CD14-positive monocyte (primary cell): ENCODE measurements at regions not wholly inside any gene's neighbourhood (a gene's known extent, or its start where the extent isn't known, plus 50 kb on each side); places are given as distances from the start of the nearest gene placed in this dataset.
"Not testable (repeated sequence)": the region's sequence is repeated elsewhere in the genome, so short reads cannot be mapped to it uniquely, and the experiment has no call there.

Experiments
- DNase-seq, 3 donors: peaks; one replicate each; pipeline ENCODE4 v3.0.0-alpha.2; 2011 to 2022
- H2AFZ ChIP-seq: 2 replicates; pipeline ENCODE4 v1.6.0; 2012; ENCODE audit warnings: mild to moderate bottlenecking, low read depth, low read length, inconsistent platforms; ENCODE audit not compliant: insufficient read depth, poor library complexity, severe bottlenecking
- H3K27ac ChIP-seq, 2 donors: 1 replicate in 1 of 2; 2 replicates in 1 of 2; pipeline ENCODE4 v1.5.1; 2012 to 2013; ENCODE audit warnings: low read length in 2 of 2, control low read depth in 1 of 2, inconsistent platforms in 1 of 2, low read depth in 1 of 2, mild to moderate bottlenecking in 1 of 2
- H3K27me3 ChIP-seq, 2 donors: one replicate each; pipeline versions ENCODE4 v1.6.0 to v1.6.1; 2011 to 2013; ENCODE audit warnings: low read length in 2 of 2; ENCODE audit not compliant: control insufficient read depth in 2 of 2, insufficient read depth in 2 of 2
- H3K36me3 ChIP-seq, 2 donors: replicated peaks in 1 of 2; 1 replicate in 1 of 2; 2 replicates in 1 of 2; pipeline versions ENCODE4 v1.5.1 to v1.6.1; 2012 to 2013; ENCODE audit warnings: low read length in 2 of 2, control low read depth in 1 of 2, inconsistent platforms in 1 of 2, mild to moderate bottlenecking in 1 of 2; ENCODE audit not compliant: insufficient read depth in 2 of 2, control insufficient read depth in 1 of 2
- H3K4me1 ChIP-seq, 2 donors: 1 replicate in 1 of 2; 2 replicates in 1 of 2; pipeline versions ENCODE4 v1.5.1 to v1.6.1; 2012 to 2013; ENCODE audit warnings: low read length in 2 of 2, control low read depth in 1 of 2, inconsistent platforms in 1 of 2, mild to moderate bottlenecking in 1 of 2, moderate library complexity in 1 of 2; ENCODE audit not compliant: insufficient read depth in 2 of 2, control insufficient read depth in 1 of 2
- H3K4me2 ChIP-seq: replicated peaks from 2 replicates; pipeline ENCODE3; 2012; ENCODE audit warnings: low read length, moderate library complexity, mild to moderate bottlenecking; ENCODE audit not compliant: poor library complexity, severe bottlenecking; ENCODE audit errors: extremely low read depth
- H3K4me3 ChIP-seq, 3 experiments: fragments of 200-600 bp in 1 of 3; sonication (generic) in 1 of 3; replicated peaks in 1 of 3; 1 replicate in 2 of 3; 2 replicates in 1 of 3; pipeline ENCODE4 v1.5.1; 2011 to 2013; ENCODE audit warnings: low read length in 3 of 3, mild to moderate bottlenecking in 3 of 3, control low read depth in 2 of 3, low read depth in 2 of 3, inconsistent platforms in 1 of 3, moderate library complexity in 1 of 3
- H3K79me2 ChIP-seq: 2 replicates; pipeline ENCODE4 v1.6.0; 2012; ENCODE audit warnings: mild to moderate bottlenecking, control low read depth, inconsistent platforms, low read length, moderate library complexity; ENCODE audit not compliant: insufficient read depth
- H3K9ac ChIP-seq: 2 replicates; pipeline ENCODE4 v1.6.0; 2017; ENCODE audit warnings: low read length, mild to moderate bottlenecking; ENCODE audit not compliant: insufficient read depth, poor library complexity, severe bottlenecking
- H3K9me3 ChIP-seq, 2 donors: replicated peaks in 1 of 2; 1 replicate in 1 of 2; 2 replicates in 1 of 2; pipeline versions ENCODE4 v1.5.1 to v1.6.1; 2012 to 2013; ENCODE audit warnings: low read length in 2 of 2, control low read depth in 1 of 2; ENCODE audit not compliant: control insufficient read depth in 1 of 2, insufficient read depth in 1 of 2
- H4K20me1 ChIP-seq: 2 replicates; pipeline ENCODE4 v1.6.0; 2012; ENCODE audit warnings: mild to moderate bottlenecking, low read length, control low read depth, moderate library complexity; ENCODE audit not compliant: insufficient read depth
- H3K27ac Mint-ChIP-seq, 7 donors: one replicate each; pipeline ENCODE4 v1.8.0; 2020; ENCODE audit warnings: mild to moderate bottlenecking in 7 of 7, mixed read lengths in 7 of 7, moderate library complexity in 6 of 7, inconsistent platforms in 2 of 7
- H3K27me3 Mint-ChIP-seq, 3 donors: one replicate each; pipeline ENCODE4 v1.8.0; 2021 to 2022; ENCODE audit warnings: low read depth in 3 of 3, mild to moderate bottlenecking in 3 of 3, mixed read lengths in 3 of 3, moderate library complexity in 3 of 3, inconsistent platforms in 1 of 3
- H3K36me3 Mint-ChIP-seq, 2 donors: one replicate each; pipeline ENCODE4 v1.8.0; 2020; ENCODE audit warnings: mixed read lengths in 2 of 2, inconsistent platforms in 1 of 2, mild to moderate bottlenecking in 1 of 2
- H3K4me1 Mint-ChIP-seq: one replicate; pipeline ENCODE4 v1.8.0; 2020; ENCODE audit warnings: mild to moderate bottlenecking, mixed read lengths
- H3K4me3 Mint-ChIP-seq, 2 donors: one replicate each; pipeline ENCODE4 v1.8.0; 2020; ENCODE audit warnings: mild to moderate bottlenecking in 2 of 2, mixed read lengths in 2 of 2, moderate library complexity in 1 of 2
- H3K9me3 Mint-ChIP-seq, 7 donors: one replicate each; pipeline ENCODE4 v1.8.0; 2020 to 2022; ENCODE audit warnings: mixed read lengths in 7 of 7, mild to moderate bottlenecking in 6 of 7, moderate library complexity in 6 of 7, inconsistent platforms in 2 of 7
- WGBS: methylation state at CpG from one replicate; pipeline ENCODE4 v1.1.5; 2013; ENCODE audit warnings: missing lambda C conversion rate; ENCODE audit not compliant: insufficient coverage; 5-methylcytosine and 5-hydroxymethylcytosine counted together
- intact Hi-C, 2 donors: fragments of 100-400 bp; cut with micrococcal nuclease; formaldehyde crosslinking; loops; one replicate each; pipeline versions ENCODE4 v1.15.0 to v1.15.1; 2023

DNA sequence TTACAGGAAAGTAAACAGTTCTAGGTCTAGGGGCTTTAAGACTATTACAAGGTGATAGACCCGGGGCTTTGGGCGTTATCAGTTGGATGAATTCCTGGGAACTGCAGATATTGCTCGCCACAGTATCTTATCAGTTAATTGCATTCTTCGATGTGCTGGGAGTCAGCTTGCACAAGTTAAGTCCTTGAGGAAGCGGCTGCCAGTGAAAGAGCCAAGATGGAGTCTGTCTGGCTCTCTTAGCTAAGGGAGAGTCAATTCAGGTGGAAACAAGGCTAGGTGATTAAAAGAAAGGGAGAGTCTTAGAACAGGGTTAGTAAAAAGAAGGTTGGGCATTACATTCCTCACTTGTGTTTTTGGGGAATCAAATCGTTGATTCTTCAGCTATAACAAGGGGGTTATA lies 130.6 kb upstream of the ZNF195 start:
- H3K4me2 ChIP-seq, DNase-seq, H3K36me3 ChIP-seq, H3K27ac Mint-ChIP-seq, H4K20me1 ChIP-seq, H3K4me3 Mint-ChIP-seq, H3K79me2 ChIP-seq, H3K9me3 Mint-ChIP-seq, H3K36me3 Mint-ChIP-seq, H3K27ac ChIP-seq, H3K4me1 Mint-ChIP-seq, H2AFZ ChIP-seq, H3K9ac ChIP-seq, H3K4me3 ChIP-seq, H3K9me3 ChIP-seq, H3K27me3 Mint-ChIP-seq, intact Hi-C loops, H3K4me1 ChIP-seq, H3K27me3 ChIP-seq: not testable (repeated sequence)
- WGBS = 100% methylated on average over 5 of the region's 6 CpGs

DNA sequence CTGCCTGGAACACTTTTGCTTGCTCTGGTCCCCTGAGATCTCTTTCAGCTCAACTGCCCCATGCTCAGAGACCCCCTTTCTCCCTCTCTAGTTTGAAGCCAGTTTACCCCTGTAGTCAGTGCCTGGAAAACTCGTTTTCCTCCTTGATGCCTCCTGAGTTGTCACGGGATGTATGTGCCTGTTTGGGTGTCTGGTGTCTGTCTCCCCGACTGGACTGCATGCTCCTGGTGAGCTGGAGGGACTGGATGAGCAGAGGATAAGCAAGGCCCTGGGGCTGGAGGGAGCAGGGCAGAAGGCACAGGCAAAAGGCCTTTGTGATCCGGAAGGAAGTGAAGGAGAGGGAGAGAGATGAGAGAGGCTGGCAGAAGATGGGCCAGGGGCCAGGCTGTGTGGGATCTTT lies 120.3 kb upstream of the ZNF195 start:
- H3K79me2 ChIP-seq, H3K4me3 ChIP-seq, H3K36me3 Mint-ChIP-seq, H3K4me3 Mint-ChIP-seq, H3K36me3 ChIP-seq, H3K9me3 Mint-ChIP-seq, H3K4me1 Mint-ChIP-seq, intact Hi-C loops, H3K4me1 ChIP-seq, H3K27me3 ChIP-seq, H3K27ac ChIP-seq, H3K4me2 ChIP-seq, H3K27ac Mint-ChIP-seq, H2AFZ ChIP-seq, DNase-seq, H3K9me3 ChIP-seq, H3K27me3 Mint-ChIP-seq, H3K9ac ChIP-seq, H4K20me1 ChIP-seq: not testable (repeated sequence)
- no CpG with 5 or more reads among the region's 4 CpGs for WGBS

DNA sequence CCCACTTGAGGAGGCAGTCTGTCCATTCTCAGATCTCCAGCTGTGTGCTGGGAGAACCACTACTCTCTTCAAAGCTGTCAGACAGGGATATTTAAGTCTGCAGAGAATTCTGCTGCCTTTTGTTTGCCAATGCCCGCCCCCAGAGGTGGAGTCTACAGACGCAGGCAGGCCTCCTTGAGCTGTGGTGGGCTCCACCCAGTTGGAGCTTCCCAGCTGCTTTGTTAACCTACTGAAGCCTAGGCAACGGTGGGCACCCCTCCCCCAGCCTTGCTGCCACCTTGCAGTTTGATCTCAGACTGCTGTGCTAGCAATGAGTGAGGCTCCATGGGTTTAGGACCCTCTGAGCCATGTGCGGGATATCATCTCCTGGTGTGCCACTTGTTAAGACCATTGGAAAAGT lies 119.4 kb upstream of the ZNF195 start:
- H3K4me1 Mint-ChIP-seq, DNase-seq, intact Hi-C loops, H3K36me3 ChIP-seq, H3K4me3 ChIP-seq, H3K4me1 ChIP-seq, H3K27ac Mint-ChIP-seq, H3K27me3 Mint-ChIP-seq, H3K27me3 ChIP-seq, H3K27ac ChIP-seq, H3K79me2 ChIP-seq, H4K20me1 ChIP-seq, H3K9ac ChIP-seq, H3K4me3 Mint-ChIP-seq, H2AFZ ChIP-seq, H3K36me3 Mint-ChIP-seq, H3K4me2 ChIP-seq, H3K9me3 ChIP-seq, H3K9me3 Mint-ChIP-seq: not testable (repeated sequence)
- 90% methylated on average over 3 of the region's 4 CpGs for WGBS

DNA sequence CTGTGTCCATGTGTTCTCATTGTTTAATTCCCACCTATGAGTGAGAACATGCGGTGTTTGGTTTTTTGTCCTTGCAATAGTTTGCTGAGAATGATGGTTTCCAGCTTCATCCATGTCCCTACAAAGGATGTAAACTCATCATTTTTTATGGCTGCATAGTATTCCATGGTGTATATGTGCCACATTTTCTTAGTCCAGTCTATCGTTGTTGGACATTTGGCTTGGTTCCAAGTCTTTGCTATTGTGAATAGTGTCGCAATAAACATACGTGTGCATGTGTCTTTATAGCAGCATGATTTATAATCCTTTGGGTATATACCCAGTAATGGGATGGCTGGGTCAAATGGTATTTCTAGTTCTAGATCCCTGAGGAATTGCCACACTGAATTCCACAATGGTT lies 114.2 kb upstream of the ZNF195 start:
- H3K9me3 Mint-ChIP-seq, H2AFZ ChIP-seq, H3K36me3 ChIP-seq, H4K20me1 ChIP-seq, H3K4me2 ChIP-seq, H3K79me2 ChIP-seq, H3K4me1 ChIP-seq, H3K27me3 ChIP-seq, H3K4me3 Mint-ChIP-seq, H3K9ac ChIP-seq, H3K4me3 ChIP-seq, H3K27ac Mint-ChIP-seq, H3K27ac ChIP-seq, H3K4me1 Mint-ChIP-seq, H3K27me3 Mint-ChIP-seq, DNase-seq, H3K36me3 Mint-ChIP-seq, H3K9me3 ChIP-seq, intact Hi-C loops: not testable (repeated sequence)
- WGBS = no CpG with 5 or more reads among the region's 4 CpGs
